Liver (tissue), 3 donors: ENCODE measurements at regions not wholly inside any gene's neighbourhood (a gene's known extent, or its start where the extent isn't known, plus 50 kb on each side); places are given as distances from the start of the nearest gene placed in this dataset.

Experiments
- CTCF ChIP-seq: fragments of 150-350 bp; IDR thresholded peaks from 2 replicates; pipeline ENCODE4 v1.5.1; 2017; ENCODE audit warnings: improper control_type of control experiment, low read depth, low read length; ENCODE audit not compliant: missing input control
- GABPA ChIP-seq, 2 donors: IDR thresholded peaks in 1 of 2; conservative IDR thresholded peaks in 1 of 2; 2 replicates each; pipeline ENCODE4 v1.6.1; 2016; ENCODE audit warnings: antibody characterized with exemption in 2 of 2, mild to moderate bottlenecking in 1 of 2, moderate library complexity in 1 of 2
- JUND ChIP-seq, 2 donors: IDR thresholded peaks; 2 replicates each; pipeline ENCODE4 v1.6.1; 2016; ENCODE audit warnings: antibody characterized with exemption in 2 of 2
- MAX ChIP-seq: IDR thresholded peaks from 2 replicates; pipeline ENCODE4 v1.6.1; 2016; ENCODE audit warnings: antibody characterized with exemption
- NR2F2 ChIP-seq: IDR thresholded peaks from 2 replicates; pipeline ENCODE4 v1.6.1; 2016; ENCODE audit warnings: antibody characterized with exemption
- RXRA ChIP-seq, 2 donors: IDR thresholded peaks; 2 replicates each; pipeline ENCODE4 v1.6.1; 2017 to 2018; ENCODE audit warnings: antibody characterized with exemption in 2 of 2, mild to moderate bottlenecking in 1 of 2
- SP1 ChIP-seq: IDR thresholded peaks from 2 replicates; pipeline ENCODE4 v1.6.1; 2018; ENCODE audit warnings: antibody characterized with exemption, mild to moderate bottlenecking
- TAF1 ChIP-seq: conservative IDR thresholded peaks from 2 replicates; pipeline ENCODE4 v1.6.1; 2016; ENCODE audit warnings: antibody characterized with exemption, mild to moderate bottlenecking
- YY1 ChIP-seq: IDR thresholded peaks from 2 replicates; pipeline ENCODE4 v1.6.1; 2016; ENCODE audit warnings: antibody characterized with exemption, mild to moderate bottlenecking
- TF ChIP-seq, protein P1 (sequence below): IDR thresholded peaks from 2 replicates; pipeline ENCODE4 v1.6.1; 2016; ENCODE audit warnings: antibody characterized with exemption, mild to moderate bottlenecking
- donor health status: healthy.
- donor health status: healthy.

GRCh38 chr4:115456231-115456630 is 342.8 kb upstream of the NDST4 start:
- TF ChIP-seq CTCF (no peak), JUND (IDR thresholded peaks at IDR 0.05) (no peak), GABPA (IDR thresholded peaks at IDR 0.05 in 1 of 2, conservative IDR thresholded peaks at IDR 0.05 in 1 of 2) (no peak), RXRA (IDR thresholded peaks at IDR 0.05) (no peak), MAX (no peak), YY1 (no peak), SP1 (no peak), TAF1 (no peak), NR2F2 (no peak)
- TF ChIP-seq, protein P1, sequence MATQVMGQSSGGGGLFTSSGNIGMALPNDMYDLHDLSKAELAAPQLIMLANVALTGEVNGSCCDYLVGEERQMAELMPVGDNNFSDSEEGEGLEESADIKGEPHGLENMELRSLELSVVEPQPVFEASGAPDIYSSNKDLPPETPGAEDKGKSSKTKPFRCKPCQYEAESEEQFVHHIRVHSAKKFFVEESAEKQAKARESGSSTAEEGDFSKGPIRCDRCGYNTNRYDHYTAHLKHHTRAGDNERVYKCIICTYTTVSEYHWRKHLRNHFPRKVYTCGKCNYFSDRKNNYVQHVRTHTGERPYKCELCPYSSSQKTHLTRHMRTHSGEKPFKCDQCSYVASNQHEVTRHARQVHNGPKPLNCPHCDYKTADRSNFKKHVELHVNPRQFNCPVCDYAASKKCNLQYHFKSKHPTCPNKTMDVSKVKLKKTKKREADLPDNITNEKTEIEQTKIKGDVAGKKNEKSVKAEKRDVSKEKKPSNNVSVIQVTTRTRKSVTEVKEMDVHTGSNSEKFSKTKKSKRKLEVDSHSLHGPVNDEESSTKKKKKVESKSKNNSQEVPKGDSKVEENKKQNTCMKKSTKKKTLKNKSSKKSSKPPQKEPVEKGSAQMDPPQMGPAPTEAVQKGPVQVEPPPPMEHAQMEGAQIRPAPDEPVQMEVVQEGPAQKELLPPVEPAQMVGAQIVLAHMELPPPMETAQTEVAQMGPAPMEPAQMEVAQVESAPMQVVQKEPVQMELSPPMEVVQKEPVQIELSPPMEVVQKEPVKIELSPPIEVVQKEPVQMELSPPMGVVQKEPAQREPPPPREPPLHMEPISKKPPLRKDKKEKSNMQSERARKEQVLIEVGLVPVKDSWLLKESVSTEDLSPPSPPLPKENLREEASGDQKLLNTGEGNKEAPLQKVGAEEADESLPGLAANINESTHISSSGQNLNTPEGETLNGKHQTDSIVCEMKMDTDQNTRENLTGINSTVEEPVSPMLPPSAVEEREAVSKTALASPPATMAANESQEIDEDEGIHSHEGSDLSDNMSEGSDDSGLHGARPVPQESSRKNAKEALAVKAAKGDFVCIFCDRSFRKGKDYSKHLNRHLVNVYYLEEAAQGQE = no peak
